ENCODE measurements at regions not wholly inside any gene's neighbourhood (a gene's known extent, or its start where the extent isn't known, plus 50 kb on each side); places are given as distances from the start of the nearest gene placed in this dataset.
"Not testable (repeated sequence)": the region's sequence is repeated elsewhere in the genome, so short reads cannot be mapped to it uniquely, and the experiment has no call there.

DNA sequence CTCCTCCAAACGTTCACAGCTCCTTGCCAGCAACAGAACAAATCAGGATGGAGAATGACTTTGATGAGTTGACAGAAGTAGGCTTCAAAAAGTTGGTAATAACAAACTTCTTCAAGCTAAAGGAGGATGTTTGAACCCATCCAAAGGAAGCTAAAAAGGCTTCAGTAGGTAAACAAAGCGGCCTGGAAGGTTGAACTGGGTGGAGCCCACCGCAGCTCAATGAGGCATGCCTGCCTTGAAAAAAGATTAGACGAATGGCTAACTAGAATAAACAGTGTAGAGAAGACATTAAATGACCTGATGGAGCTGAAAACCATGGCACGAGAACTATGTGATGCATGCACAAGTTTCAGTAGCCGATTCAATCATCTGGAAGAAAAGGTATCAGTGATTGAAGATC, 1369.0 kb upstream of the SORCS1 start:
- TF ChIP-seq, protein P1, sequence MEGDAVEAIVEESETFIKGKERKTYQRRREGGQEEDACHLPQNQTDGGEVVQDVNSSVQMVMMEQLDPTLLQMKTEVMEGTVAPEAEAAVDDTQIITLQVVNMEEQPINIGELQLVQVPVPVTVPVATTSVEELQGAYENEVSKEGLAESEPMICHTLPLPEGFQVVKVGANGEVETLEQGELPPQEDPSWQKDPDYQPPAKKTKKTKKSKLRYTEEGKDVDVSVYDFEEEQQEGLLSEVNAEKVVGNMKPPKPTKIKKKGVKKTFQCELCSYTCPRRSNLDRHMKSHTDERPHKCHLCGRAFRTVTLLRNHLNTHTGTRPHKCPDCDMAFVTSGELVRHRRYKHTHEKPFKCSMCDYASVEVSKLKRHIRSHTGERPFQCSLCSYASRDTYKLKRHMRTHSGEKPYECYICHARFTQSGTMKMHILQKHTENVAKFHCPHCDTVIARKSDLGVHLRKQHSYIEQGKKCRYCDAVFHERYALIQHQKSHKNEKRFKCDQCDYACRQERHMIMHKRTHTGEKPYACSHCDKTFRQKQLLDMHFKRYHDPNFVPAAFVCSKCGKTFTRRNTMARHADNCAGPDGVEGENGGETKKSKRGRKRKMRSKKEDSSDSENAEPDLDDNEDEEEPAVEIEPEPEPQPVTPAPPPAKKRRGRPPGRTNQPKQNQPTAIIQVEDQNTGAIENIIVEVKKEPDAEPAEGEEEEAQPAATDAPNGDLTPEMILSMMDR (IDR thresholded peaks at IDR 0.05): not testable (repeated sequence)
- not testable (repeated sequence) for TF ChIP-seq EZH2 (IDR thresholded peaks at IDR 0.05; ENCODE audit: borderline replicate concordance, insufficient read depth, low read depth, low read length, poor library complexity, severe bottlenecking)

Data from B cell (primary cell).